Activated CD4-positive, alpha-beta T cell treated with anti-CD3 and anti-CD28 coated beads, Interleukin-2, Interleukin-6, amounts not matched to agents 100 ng/mL and 50 ng/mL, durations not matched to agents 16 hours and 8 hours (primary cell): ENCODE measurements at regions not wholly inside any gene's neighbourhood (a gene's known extent, or its start where the extent isn't known, plus 50 kb on each side); places are given as distances from the start of the nearest gene placed in this dataset.

Experiments used
- DNase-seq: peaks from one replicate; pipeline ENCODE4 v3.0.0-alpha.2; 2020

- DNase-seq: no peak
These were observed 152.4 kb upstream of the PWP1 start for GRCh38 chr12:107533218-107533617.

GRCh38 chr12:107536613-107537012 is 149.0 kb upstream of the PWP1 start:
- no peak for DNase-seq

- no peak for DNase-seq
These were observed 148.0 kb upstream of the PWP1 start for GRCh38 chr12:107537464-107538119.

GRCh38 chr12:107539196-107539939 is 146.2 kb upstream of the PWP1 start:
- DNase-seq: no peak

- DNase-seq: no peak
These were observed 144.4 kb upstream of the PWP1 start for GRCh38 chr12:107541001-107541705.

GRCh38 chr12:107543416-107543815 is 142.2 kb upstream of the PWP1 start:
- DNase-seq: no peak

GRCh38 chr12:107543841-107544240 is 141.8 kb upstream of the PWP1 start:
- no peak for DNase-seq

GRCh38 chr12:107544937-107545336 is 140.7 kb upstream of the PWP1 start:
- DNase-seq: no peak

- no peak for DNase-seq
These were observed 139.8 kb upstream of the PWP1 start for GRCh38 chr12:107545737-107546353.

GRCh38 chr12:107547389-107547788 is 138.2 kb upstream of the PWP1 start:
- DNase-seq: no peak

GRCh38 chr12:107549651-107550480 is 135.7 kb upstream of the PWP1 start:
- DNase-seq: no peak

GRCh38 chr12:107551434-107551833 is 134.2 kb upstream of the PWP1 start:
- no peak for DNase-seq

GRCh38 chr12:107552263-107552662 is 133.3 kb upstream of the PWP1 start:
- DNase-seq: no peak

GRCh38 chr12:107553211-107553765 is 132.3 kb upstream of the PWP1 start:
- DNase-seq: no peak

- no peak for DNase-seq
These were observed 130.7 kb upstream of the PWP1 start for GRCh38 chr12:107554941-107555340.

GRCh38 chr12:107557026-107557425 is 128.6 kb upstream of the PWP1 start:
- no peak for DNase-seq

GRCh38 chr12:107557589-107558100 is 128.0 kb upstream of the PWP1 start:
- DNase-seq: no peak

- no peak for DNase-seq
These were observed 127.3 kb upstream of the PWP1 start for GRCh38 chr12:107558141-107558815.

GRCh38 chr12:107558816-107559382 is 126.7 kb upstream of the PWP1 start:
- DNase-seq: no peak

- DNase-seq: no peak
These were observed 125.3 kb upstream of the PWP1 start for GRCh38 chr12:107560165-107560898.
